RWPE1 (cell line): ENCODE measurements at regions not wholly inside any gene's neighbourhood (a gene's known extent, or its start where the extent isn't known, plus 50 kb on each side); places are given as distances from the start of the nearest gene placed in this dataset.

ENCODE experiments used
- CTCF ChIA-PET: fragments of 350-600 bp; sonication (Branson Sonifier 250); formaldehyde crosslinking; extraction: SDS; loops from one replicate; lab custom pipeline; 2021; lab: Yijun Ruan, JAX
- POLR2A ChIA-PET: fragments of 400-600 bp; formaldehyde crosslinking; extraction: SDS; loops from one replicate; lab custom pipeline; 2020; ENCODE audit warnings: antibody characterized with exemption; ENCODE audit not compliant: low non-redundant PET; lab: Yijun Ruan, JAX
- DNase-seq: peaks from one replicate; pipeline ENCODE4 v3.0.0; 2012; ENCODE audit warnings: low spot score
- H3K27ac ChIP-seq: fragments of 450-650 bp; 2 replicates; pipeline ENCODE4 v1.5.1; 2017
- TF ChIP-seq, protein P1 (sequence below): fragments of 450-650 bp; conservative IDR thresholded peaks from 2 replicates; pipeline ENCODE4 v1.5.1; 2017; ENCODE audit warnings: low read depth, mild to moderate bottlenecking

DNA sequence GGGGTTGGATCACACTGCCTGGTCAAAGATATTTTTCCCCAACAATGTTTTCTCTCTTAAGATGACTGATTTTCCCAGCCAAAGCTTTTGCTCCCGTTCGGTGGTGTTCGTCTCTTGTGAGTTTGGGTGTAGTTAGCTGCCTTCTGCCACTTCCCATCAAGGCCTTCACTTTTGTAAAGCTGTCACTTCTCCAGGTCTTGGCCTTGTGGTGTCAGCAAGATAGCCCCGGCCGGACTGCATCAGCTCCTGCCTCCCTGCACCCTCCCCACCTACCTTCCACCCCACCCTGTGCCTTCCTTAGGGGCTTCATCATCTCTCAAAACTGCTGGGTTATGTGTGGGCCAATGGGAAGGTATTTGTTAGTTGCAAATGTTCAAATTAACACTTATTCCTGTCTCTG is 228.9 kb downstream of the BCL11A start:
- POLR2A ChIA-PET, result no interaction called here
- TF ChIP-seq, protein P1, sequence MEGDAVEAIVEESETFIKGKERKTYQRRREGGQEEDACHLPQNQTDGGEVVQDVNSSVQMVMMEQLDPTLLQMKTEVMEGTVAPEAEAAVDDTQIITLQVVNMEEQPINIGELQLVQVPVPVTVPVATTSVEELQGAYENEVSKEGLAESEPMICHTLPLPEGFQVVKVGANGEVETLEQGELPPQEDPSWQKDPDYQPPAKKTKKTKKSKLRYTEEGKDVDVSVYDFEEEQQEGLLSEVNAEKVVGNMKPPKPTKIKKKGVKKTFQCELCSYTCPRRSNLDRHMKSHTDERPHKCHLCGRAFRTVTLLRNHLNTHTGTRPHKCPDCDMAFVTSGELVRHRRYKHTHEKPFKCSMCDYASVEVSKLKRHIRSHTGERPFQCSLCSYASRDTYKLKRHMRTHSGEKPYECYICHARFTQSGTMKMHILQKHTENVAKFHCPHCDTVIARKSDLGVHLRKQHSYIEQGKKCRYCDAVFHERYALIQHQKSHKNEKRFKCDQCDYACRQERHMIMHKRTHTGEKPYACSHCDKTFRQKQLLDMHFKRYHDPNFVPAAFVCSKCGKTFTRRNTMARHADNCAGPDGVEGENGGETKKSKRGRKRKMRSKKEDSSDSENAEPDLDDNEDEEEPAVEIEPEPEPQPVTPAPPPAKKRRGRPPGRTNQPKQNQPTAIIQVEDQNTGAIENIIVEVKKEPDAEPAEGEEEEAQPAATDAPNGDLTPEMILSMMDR, result no peak
- H3K27ac ChIP-seq, result no peak overlapping the region
- CTCF ChIA-PET, result interaction anchor here (0.6 kb wide), 1 partner anchor 635 kb away, joined by 5 read pairs; no protein-coding TSS in a partner anchor
- DNase-seq, result no peak

DNA sequence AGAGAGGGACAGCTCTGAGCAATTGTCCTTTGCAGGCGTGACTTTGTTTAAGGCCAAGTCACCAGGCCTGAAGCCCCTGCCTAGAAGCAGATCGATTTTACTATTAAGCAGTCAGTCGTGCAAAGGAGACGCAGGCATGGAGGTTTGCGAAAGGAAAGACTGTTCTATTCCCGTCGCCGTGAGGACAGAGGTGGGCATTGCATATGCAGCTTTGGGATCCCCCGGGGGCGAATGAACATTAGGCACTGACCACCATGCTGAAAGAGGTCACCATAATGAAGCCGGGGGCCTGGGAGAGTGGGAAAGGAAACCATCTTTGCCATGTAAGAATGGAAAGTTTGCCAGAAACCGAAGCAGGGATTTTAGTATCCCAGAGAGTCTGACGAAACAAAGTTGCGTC is 231.6 kb downstream of the BCL11A start:
- DNase-seq, result no peak
- H3K27ac ChIP-seq, result no peak overlapping the region
- POLR2A ChIA-PET, result no interaction called here
- TF ChIP-seq, protein P1, result no peak
- CTCF ChIA-PET, result no interaction called here

DNA sequence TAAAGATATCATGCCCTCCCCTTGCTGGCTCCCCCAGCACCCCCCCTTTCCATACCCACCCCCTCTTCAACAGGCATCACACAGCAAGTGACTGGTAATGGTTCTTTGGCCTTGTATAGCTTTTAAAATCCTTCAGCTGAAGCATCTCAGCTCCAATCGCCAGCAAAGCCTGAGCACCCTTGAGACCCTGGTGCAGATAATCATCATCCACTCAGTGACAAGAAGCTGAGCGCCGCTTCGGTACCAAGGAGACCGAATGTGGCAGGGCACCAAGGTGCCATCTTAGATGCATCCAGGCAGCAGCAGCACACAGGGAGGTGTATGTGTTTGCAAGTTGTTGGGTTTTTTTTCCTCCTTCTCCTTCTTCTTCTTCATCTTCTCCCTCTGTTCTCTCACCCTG is 232.7 kb downstream of the BCL11A start:
- ChIA-PET POLR2A (no interaction called here), CTCF (no interaction called here)
- no peak for DNase-seq
- TF ChIP-seq, protein P1, result no peak
- no peak overlapping the region for H3K27ac ChIP-seq

DNA sequence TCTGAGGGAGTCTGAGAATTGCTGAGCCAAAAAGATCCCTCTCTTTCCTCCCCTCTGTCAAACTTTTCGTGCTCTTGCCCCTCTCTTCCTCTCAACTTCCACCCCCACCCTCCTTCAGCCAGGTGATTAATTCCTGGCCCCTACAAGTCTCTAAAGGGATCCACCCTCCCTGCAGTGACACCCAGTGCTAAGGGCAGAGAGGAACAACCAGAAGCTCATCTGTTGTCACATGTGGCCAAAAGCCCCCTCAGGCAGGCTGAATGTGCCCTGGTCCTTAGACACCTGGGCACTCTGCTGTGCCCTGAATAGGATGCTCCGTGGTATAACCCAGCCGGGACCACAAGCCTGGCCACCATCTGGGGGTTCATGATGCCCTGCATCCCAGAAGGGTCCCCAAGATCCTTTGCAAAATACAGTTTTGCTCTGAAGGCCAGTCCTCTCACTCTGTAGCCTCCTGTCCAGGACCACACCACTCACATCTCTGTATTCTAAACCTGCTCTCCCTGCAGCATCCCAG is 234.4 kb downstream of the BCL11A start:
- TF ChIP-seq, protein P1, result no peak
- ChIA-PET CTCF (interaction anchor here (0.6 kb wide), 1 partner anchor 836 kb away, joined by 3 read pairs; no protein-coding TSS in a partner anchor), POLR2A (no interaction called here)
- H3K27ac ChIP-seq, result no peak overlapping the region
- DNase-seq, result no peak

DNA sequence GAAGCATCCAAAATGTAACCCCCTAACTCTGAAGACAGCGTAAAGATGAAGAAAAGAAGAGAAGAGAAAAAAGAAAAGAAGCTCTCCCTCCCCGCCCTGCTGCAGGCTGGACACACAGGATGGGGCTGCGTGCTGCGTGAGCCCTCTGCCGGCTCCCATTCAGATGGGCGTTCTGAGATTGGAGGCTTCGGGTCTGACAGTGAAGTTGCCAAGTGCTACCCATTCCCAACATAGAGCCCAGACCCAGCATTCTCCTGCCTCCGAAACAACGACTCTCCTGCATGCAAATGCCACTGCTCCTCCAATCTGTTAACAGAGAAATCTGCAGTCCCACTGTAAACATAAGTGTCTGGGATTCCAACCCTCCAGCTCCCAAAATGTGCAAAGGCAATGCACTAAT is 234.9 kb downstream of the BCL11A start:
- POLR2A ChIA-PET, result no interaction called here
- no peak overlapping the region for H3K27ac ChIP-seq
- TF ChIP-seq, protein P1, result no peak
- DNase-seq, result no peak
- CTCF ChIA-PET, result no interaction called here

DNA sequence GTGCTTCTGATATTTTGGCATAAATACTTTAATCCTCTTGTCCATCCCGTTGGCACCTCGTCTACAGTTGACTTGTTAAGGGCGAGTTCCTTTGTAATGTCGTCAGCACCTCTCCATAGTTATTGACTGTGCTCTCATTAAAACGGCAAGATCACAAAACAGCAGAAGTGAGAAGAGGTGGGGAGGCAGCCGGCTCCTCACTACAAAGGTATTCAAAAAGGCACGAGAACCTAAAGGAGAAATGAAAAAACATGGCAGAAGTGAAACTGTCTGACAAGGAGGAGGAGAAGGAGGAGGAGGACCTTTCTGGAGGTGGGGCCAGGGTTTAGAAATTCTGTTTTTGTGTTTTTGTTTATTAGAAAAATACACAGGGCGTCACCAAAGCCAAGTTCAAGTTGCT is 235.6 kb downstream of the BCL11A start:
- DNase-seq, result no peak
- TF ChIP-seq, protein P1, result no peak
- ChIA-PET CTCF (no interaction called here), POLR2A (no interaction called here)
- no peak overlapping the region for H3K27ac ChIP-seq
